Keratinocyte (primary cell): ENCODE measurements at regions not wholly inside any gene's neighbourhood (a gene's known extent, or its start where the extent isn't known, plus 50 kb on each side); places are given as distances from the start of the nearest gene placed in this dataset.
"Not testable (repeated sequence)": the region's sequence is repeated elsewhere in the genome, so short reads cannot be mapped to it uniquely, and the experiment has no call there.

Source experiments
- DNase-seq: peaks from one replicate; pipeline ENCODE4 v3.0.0-alpha.2; 2011; ENCODE audit warnings: low read depth, missing footprints, low spot score
- FAIRE-seq: peaks from 2 replicates; lab custom pipeline; 2011; peaks lifted over from hg19 to GRCh38; lab: Jason Lieb, UNC
- H2AFZ ChIP-seq: 2 replicates; pipeline ENCODE4 v1.6.0; 2012; ENCODE audit warnings: low read length, control low read depth, inconsistent platforms; ENCODE audit not compliant: control insufficient read depth
- H3K27ac ChIP-seq: 2 replicates; pipeline ENCODE4 v1.5.1; 2011; ENCODE audit warnings: low read length; ENCODE audit not compliant: control insufficient read depth, insufficient read depth
- H3K27me3 ChIP-seq: 3 replicates; pipeline ENCODE4 v1.6.0; 2011; ENCODE audit warnings: low read length; ENCODE audit not compliant: control insufficient read depth, insufficient read depth; ENCODE audit errors: extremely low read depth
- H3K36me3 ChIP-seq, 2 experiments: 2 replicates in 1 of 2; 3 replicates in 1 of 2; pipeline ENCODE4 v1.5.1; 2011; ENCODE audit warnings: low read length in 2 of 2, mild to moderate bottlenecking in 1 of 2; ENCODE audit not compliant: control insufficient read depth in 2 of 2, insufficient read depth in 2 of 2; ENCODE audit errors: extremely low read depth in 1 of 2
- H3K4me1 ChIP-seq: 3 replicates; pipeline ENCODE4 v1.5.1; 2011; ENCODE audit warnings: low read length; ENCODE audit not compliant: control insufficient read depth, insufficient read depth; ENCODE audit errors: extremely low read depth
- H3K4me2 ChIP-seq: 3 replicates; pipeline ENCODE4 v1.6.0; 2011; ENCODE audit warnings: low read depth, low read length; ENCODE audit not compliant: control insufficient read depth, insufficient read depth; ENCODE audit errors: extremely low read depth
- H3K4me3 ChIP-seq, 3 experiments: fragments of 200-600 bp in 1 of 3; sonication (generic) in 1 of 3; 2 replicates in 2 of 3; 3 replicates in 1 of 3; pipeline ENCODE4 v1.5.1; 2011 to 2016; ENCODE audit warnings: low read length in 3 of 3, mild to moderate bottlenecking in 3 of 3, control low read depth in 2 of 3, inconsistent platforms in 1 of 3, low read depth in 1 of 3, mixed read lengths in 1 of 3, mixed run types in 1 of 3, moderate library complexity in 1 of 3; ENCODE audit not compliant: control insufficient read depth in 2 of 3, insufficient read depth in 2 of 3; ENCODE audit errors: extremely low read depth in 1 of 3
- H3K79me2 ChIP-seq: 2 replicates; pipeline ENCODE4 v1.6.0; 2012; ENCODE audit warnings: low read length; ENCODE audit not compliant: control insufficient read depth, insufficient read depth
- H3K9ac ChIP-seq: 3 replicates; pipeline ENCODE4 v1.6.0; 2011; ENCODE audit warnings: low read length; ENCODE audit not compliant: control insufficient read depth, insufficient read depth; ENCODE audit errors: extremely low read depth
- H3K9me1 ChIP-seq: 3 replicates; pipeline ENCODE4 v1.6.0; 2011; ENCODE audit warnings: low read length; ENCODE audit not compliant: control insufficient read depth, insufficient read depth; ENCODE audit errors: extremely low read depth
- H3K9me3 ChIP-seq: 2 replicates; pipeline ENCODE4 v1.5.1; 2012; ENCODE audit warnings: low read depth, low read length; ENCODE audit not compliant: control insufficient read depth
- H4K20me1 ChIP-seq: 3 replicates; pipeline ENCODE4 v1.6.0; 2011; ENCODE audit warnings: low read length; ENCODE audit not compliant: control insufficient read depth, insufficient read depth; ENCODE audit errors: extremely low read depth
- EZH2 ChIP-seq: IDR thresholded peaks from one replicate; pipeline ENCODE4 v1.6.1; 2012; ENCODE audit warnings: inconsistent platforms, mild to moderate bottlenecking, low read length, moderate library complexity
- dilution Hi-C: fragments of 300-500 bp; cut with MboI; formaldehyde crosslinking; loops from one replicate; pipeline ENCODE4 v1.7.0; 2020; ENCODE audit warnings: low sequenced_read_pairs; ENCODE audit not compliant: extremely low pct_ligation_motif_present
- TF ChIP-seq, protein P1 (sequence below), 3 experiments: IDR thresholded peaks in 1 of 3; conservative IDR thresholded peaks in 1 of 3; optimal IDR thresholded peaks in 1 of 3; 2 replicates in 2 of 3; 3 replicates in 1 of 3; pipeline versions ENCODE3 to v1.5.1; 2011; ENCODE audit warnings: low read length in 3 of 3, mild to moderate bottlenecking in 3 of 3, moderate library complexity in 2 of 3, control low read depth in 1 of 3, inconsistent platforms in 1 of 3; ENCODE audit not compliant: insufficient read depth in 2 of 3; ENCODE audit errors: extremely low read depth in 1 of 3

DNA sequence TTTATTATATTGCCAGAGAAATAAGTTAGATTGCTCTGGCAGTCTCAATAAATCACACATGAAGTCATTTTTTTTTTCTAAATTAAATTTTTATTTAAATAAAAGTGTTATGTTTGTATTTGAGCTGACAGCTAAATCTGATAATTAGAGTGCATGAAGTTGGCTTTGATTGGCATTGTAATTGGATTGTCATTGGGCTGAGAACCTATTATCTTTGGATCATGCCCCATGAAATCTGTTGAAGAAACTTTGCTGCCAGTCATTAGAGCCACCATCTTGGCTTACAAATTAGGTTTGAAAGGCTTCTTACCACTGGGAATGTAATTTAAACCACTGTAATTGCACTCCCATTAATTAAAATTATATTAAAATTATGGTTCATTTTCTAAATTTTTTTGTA lies 507.9 kb upstream of the FANCL start:
- Histone ChIP-seq H3K9me3 (no peaks in the 10 kb centered on the region), H3K9me1 (no peaks in the 10 kb centered on the region), H2AFZ (no peak overlapping the region), H3K27ac (no peak overlapping the region), H3K79me2 (no peaks in the 10 kb centered on the region), H3K4me1 (no peaks in the 10 kb centered on the region), H3K36me3 (no peaks in the 10 kb centered on the region), H3K9ac (no peak overlapping the region), H3K4me2 (no peak overlapping the region), H3K4me3 (no peak overlapping the region), H4K20me1 (no peaks in the 10 kb centered on the region), H3K27me3 (no peaks in the 10 kb centered on the region)
- DNase-seq = no peak
- TF ChIP-seq, protein P1, sequence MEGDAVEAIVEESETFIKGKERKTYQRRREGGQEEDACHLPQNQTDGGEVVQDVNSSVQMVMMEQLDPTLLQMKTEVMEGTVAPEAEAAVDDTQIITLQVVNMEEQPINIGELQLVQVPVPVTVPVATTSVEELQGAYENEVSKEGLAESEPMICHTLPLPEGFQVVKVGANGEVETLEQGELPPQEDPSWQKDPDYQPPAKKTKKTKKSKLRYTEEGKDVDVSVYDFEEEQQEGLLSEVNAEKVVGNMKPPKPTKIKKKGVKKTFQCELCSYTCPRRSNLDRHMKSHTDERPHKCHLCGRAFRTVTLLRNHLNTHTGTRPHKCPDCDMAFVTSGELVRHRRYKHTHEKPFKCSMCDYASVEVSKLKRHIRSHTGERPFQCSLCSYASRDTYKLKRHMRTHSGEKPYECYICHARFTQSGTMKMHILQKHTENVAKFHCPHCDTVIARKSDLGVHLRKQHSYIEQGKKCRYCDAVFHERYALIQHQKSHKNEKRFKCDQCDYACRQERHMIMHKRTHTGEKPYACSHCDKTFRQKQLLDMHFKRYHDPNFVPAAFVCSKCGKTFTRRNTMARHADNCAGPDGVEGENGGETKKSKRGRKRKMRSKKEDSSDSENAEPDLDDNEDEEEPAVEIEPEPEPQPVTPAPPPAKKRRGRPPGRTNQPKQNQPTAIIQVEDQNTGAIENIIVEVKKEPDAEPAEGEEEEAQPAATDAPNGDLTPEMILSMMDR (optimal IDR thresholded peaks at IDR 0.05 in 1 of 3, IDR thresholded peaks at IDR 0.05 in 1 of 3, conservative IDR thresholded peaks at IDR 0.05 in 1 of 3; ENCODE audit: extremely low read depth in 1 of 3, insufficient read depth in 2 of 3, low read length in 3 of 3) = no peak
- TF ChIP-seq EZH2 = no peak
- no peak for FAIRE-seq
- dilution Hi-C loops = no loop called here

DNA sequence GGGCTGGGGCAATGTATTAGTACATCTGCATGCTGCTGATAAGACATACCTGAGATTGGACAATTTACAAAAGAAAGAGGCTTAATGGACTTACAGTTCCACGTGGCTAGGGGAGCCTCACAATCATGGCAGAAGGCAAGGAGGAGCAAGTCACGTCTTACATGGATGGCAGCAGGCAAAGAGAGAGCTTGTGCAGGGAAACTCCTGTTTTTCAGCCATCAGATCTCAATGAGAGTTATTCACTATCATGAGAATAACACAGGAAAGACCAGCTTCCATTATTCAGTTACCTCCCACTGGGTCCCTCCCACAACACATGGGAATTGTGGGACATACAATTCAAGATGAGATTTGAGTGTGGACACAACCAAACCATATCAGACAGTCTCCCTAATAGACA lies 504.2 kb upstream of the FANCL start:
- H3K9ac ChIP-seq, dilution Hi-C loops, H3K36me3 ChIP-seq, H4K20me1 ChIP-seq, H3K27ac ChIP-seq, H3K4me1 ChIP-seq, H3K4me2 ChIP-seq, H2AFZ ChIP-seq, H3K9me3 ChIP-seq, H3K4me3 ChIP-seq, H3K9me1 ChIP-seq, H3K79me2 ChIP-seq, FAIRE-seq, H3K27me3 ChIP-seq, DNase-seq: not testable (repeated sequence)

DNA sequence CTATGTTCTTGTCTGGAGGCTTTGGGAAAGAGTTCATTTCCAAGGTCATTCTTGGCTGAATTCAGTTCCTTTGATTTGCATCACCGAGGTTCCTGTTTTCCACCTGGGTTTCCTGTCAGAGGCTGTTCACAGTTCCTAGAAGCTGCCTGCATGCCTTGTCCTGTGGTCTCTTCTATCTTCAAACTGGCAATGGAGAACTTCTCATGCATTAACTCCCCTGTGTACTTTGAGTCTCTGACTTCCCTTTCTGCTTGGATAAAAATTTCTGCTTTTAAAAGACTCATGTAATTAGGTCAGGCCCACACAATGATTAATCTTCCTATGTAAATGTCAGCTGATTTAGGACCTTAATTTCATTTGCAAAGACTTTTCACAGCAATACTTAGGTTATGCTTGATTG lies 499.3 kb upstream of the FANCL start:
- H4K20me1 ChIP-seq = no peaks in the 10 kb centered on the region
- dilution Hi-C loops = no loop called here
- no peak overlapping the region for H3K4me2 ChIP-seq
- no peak overlapping the region for H3K27ac ChIP-seq
- no peaks in the 10 kb centered on the region for H3K79me2 ChIP-seq
- no peaks in the 10 kb centered on the region for H3K9me3 ChIP-seq
- no peaks in the 10 kb centered on the region for H3K36me3 ChIP-seq
- H3K27me3 ChIP-seq = peaks cover 2% of the 10 kb centered on the region
- DNase-seq (no peak), FAIRE-seq (no peak)
- no peak for TF ChIP-seq EZH2
- TF ChIP-seq, protein P1 (optimal IDR thresholded peaks at IDR 0.05 in 1 of 3, IDR thresholded peaks at IDR 0.05 in 1 of 3, conservative IDR thresholded peaks at IDR 0.05 in 1 of 3; ENCODE audit: extremely low read depth in 1 of 3, insufficient read depth in 2 of 3, low read length in 3 of 3) = no peak
- no peak overlapping the region for H3K4me3 ChIP-seq
- no peaks in the 10 kb centered on the region for H3K9me1 ChIP-seq
- H2AFZ ChIP-seq = no peak overlapping the region
- H3K9ac ChIP-seq = no peak overlapping the region
- no peaks in the 10 kb centered on the region for H3K4me1 ChIP-seq
